ENCODE measurements at regions not wholly inside any gene's neighbourhood (a gene's known extent, or its start where the extent isn't known, plus 50 kb on each side); places are given as distances from the start of the nearest gene placed in this dataset.

DNA sequence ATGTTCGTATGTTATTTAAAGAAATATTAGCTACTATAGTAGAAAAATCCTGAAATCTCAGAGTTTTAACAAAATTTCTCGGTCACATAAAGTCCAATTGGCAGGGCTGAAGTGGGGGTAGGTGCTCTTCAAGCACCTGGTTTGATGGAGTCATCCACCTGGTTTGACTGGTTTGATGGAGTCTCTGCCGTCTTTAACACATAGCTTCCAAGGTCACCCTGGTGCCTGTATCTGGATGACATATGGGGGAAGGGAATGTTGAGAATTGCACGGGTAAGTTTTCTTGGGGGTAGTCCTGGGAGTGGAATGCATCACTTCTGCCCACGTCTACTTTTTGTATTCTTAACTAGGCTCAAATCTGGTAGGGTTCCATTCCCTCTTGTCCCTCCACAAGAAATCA lies 351.2 kb downstream of the SH3GL2 start:
- no peak overlapping the region for H3K9ac ChIP-seq (ENCODE audit: low read length)
- H3K27ac ChIP-seq (ENCODE audit: low read depth, low read length) = no peak overlapping the region
- no peaks in the 10 kb centered on the region for H3K4me1 ChIP-seq (ENCODE audit: insufficient read depth, low read length)
- H3K4me3 ChIP-seq (ENCODE audit: low read depth in 1 of 2, low read length in 2 of 2) = no peak overlapping the region
- no peaks in the 10 kb centered on the region for H3K36me3 ChIP-seq (ENCODE audit: insufficient read depth, low read length)
- H3K9me3 ChIP-seq (ENCODE audit: low read length) = no peaks in the 10 kb centered on the region
- no peaks in the 10 kb centered on the region for H3K27me3 ChIP-seq (ENCODE audit: control insufficient read depth in 1 of 2, insufficient read depth in 2 of 2, low read length in 2 of 2)

DNA sequence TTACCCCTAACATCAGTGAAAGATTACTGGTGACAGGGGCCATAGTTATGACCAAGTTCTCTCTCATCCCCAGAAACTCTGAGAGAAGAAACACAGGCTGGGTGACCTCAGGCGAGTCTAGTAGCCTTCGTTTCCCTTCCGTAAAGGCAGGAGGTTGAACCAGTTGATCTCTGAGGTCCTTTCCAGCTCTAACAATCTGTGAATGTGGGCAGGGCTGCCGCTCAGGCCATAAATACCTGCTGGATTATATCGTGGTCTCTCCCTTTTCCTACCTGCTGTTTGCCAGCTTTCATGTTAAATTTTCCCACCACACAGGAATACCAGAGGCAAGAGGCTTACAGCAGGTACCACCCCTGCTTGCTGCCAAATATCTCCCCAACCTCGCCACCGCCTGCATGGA lies 357.5 kb downstream of the SH3GL2 start:
- H3K4me1 ChIP-seq (ENCODE audit: insufficient read depth, low read length) = no peaks in the 10 kb centered on the region
- H3K27me3 ChIP-seq (ENCODE audit: control insufficient read depth in 1 of 2, insufficient read depth in 2 of 2, low read length in 2 of 2) = no peaks in the 10 kb centered on the region
- no peaks in the 10 kb centered on the region for H3K36me3 ChIP-seq (ENCODE audit: insufficient read depth, low read length)
- H3K27ac ChIP-seq (ENCODE audit: low read depth, low read length) = no peak overlapping the region
- no peak overlapping the region for H3K9ac ChIP-seq (ENCODE audit: low read length)
- no peak overlapping the region for H3K4me3 ChIP-seq (ENCODE audit: low read depth in 1 of 2, low read length in 2 of 2)
- H3K9me3 ChIP-seq (ENCODE audit: low read length) = no peaks in the 10 kb centered on the region

DNA sequence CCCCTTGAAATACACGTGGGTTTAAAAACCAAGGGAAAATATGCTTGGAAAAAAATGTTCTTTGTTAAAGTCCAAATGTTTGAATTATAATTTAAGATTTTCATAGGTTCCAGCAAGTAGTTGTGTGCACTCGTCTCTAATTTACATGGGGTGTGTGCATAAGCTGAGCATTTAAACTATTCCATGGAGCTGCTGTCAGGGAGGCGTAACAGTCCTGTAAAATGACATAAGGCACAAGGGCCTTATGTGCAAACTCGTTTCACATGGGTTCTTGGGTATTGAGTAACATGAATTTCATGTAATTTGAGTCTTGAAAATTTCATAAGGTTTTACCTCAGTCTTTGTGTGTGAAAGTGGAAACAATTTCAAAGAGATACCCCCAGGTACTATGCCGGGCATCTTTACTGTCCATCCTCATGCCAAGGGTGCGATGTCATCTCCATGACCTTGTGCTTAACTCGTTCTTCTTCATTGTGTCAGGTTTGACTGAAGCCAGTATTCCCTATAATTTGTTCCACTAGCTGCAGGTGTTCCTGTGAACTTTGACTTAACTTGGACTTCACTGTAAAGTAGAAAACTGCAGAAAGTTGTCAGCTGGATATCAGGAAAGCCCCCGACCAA lies 359.3 kb downstream of the SH3GL2 start:
- Histone ChIP-seq H3K4me3 (ENCODE audit: low read depth in 1 of 2, low read length in 2 of 2) (no peak overlapping the region), H3K27ac (ENCODE audit: low read depth, low read length) (no peak overlapping the region), H3K9me3 (ENCODE audit: low read length) (no peaks in the 10 kb centered on the region), H3K4me1 (ENCODE audit: insufficient read depth, low read length) (no peaks in the 10 kb centered on the region), H3K9ac (ENCODE audit: low read length) (no peak overlapping the region), H3K27me3 (ENCODE audit: control insufficient read depth in 1 of 2, insufficient read depth in 2 of 2, low read length in 2 of 2) (no peaks in the 10 kb centered on the region), H3K36me3 (ENCODE audit: insufficient read depth, low read length) (no peaks in the 10 kb centered on the region)

DNA sequence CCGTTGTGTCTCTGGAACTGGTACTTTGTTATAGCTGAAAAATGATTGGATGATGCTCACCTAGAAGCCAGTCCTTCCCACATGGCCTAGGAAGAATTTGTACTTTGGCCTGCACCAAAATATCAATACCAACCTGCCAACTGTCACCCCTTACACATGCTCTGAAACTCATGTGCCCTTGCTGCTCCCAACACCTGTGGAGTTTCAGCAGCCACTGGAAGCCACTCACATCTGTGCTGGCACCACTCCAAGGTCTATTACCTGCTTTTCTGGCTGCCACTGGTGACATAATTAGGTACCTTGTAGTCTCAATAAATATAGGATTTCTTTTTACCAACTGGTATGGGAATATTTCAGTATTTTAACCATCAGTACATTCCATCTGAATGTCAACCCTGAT lies 363.6 kb downstream of the SH3GL2 start:
- no peaks in the 10 kb centered on the region for H3K4me1 ChIP-seq (ENCODE audit: insufficient read depth, low read length)
- H3K27ac ChIP-seq (ENCODE audit: low read depth, low read length) = no peak overlapping the region
- H3K9me3 ChIP-seq (ENCODE audit: low read length) = no peaks in the 10 kb centered on the region
- H3K27me3 ChIP-seq (ENCODE audit: control insufficient read depth in 1 of 2, insufficient read depth in 2 of 2, low read length in 2 of 2) = no peaks in the 10 kb centered on the region
- H3K9ac ChIP-seq (ENCODE audit: low read length) = no peak overlapping the region
- H3K36me3 ChIP-seq (ENCODE audit: insufficient read depth, low read length) = no peaks in the 10 kb centered on the region
- no peak overlapping the region for H3K4me3 ChIP-seq (ENCODE audit: low read depth in 1 of 2, low read length in 2 of 2)

DNA sequence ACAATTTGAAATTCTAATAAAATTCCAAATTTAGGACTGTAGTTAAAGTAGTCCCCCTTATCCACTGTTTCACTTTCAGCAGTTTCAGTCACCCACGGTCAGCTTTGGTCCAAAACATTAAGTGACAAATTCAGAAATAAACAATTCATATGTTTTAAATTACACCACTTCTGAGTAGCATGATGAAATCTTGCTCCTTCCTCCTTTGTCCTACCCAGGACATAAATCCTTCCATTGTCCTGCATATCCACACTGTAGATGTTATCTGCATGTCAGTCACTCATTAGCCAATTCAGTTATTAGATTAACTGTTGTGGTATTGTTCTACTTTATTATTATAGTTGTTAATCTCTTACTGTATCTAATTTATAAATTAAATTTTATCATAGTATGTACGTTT lies 376.5 kb downstream of the SH3GL2 start:
- Histone ChIP-seq H3K4me1 (ENCODE audit: insufficient read depth, low read length) (no peaks in the 10 kb centered on the region), H3K9ac (ENCODE audit: low read length) (no peak overlapping the region), H3K9me3 (ENCODE audit: low read length) (no peaks in the 10 kb centered on the region), H3K27me3 (ENCODE audit: control insufficient read depth in 1 of 2, insufficient read depth in 2 of 2, low read length in 2 of 2) (no peaks in the 10 kb centered on the region), H3K27ac (ENCODE audit: low read depth, low read length) (no peak overlapping the region), H3K36me3 (ENCODE audit: insufficient read depth, low read length) (no peaks in the 10 kb centered on the region), H3K4me3 (ENCODE audit: low read depth in 1 of 2, low read length in 2 of 2) (no peak overlapping the region)

DNA sequence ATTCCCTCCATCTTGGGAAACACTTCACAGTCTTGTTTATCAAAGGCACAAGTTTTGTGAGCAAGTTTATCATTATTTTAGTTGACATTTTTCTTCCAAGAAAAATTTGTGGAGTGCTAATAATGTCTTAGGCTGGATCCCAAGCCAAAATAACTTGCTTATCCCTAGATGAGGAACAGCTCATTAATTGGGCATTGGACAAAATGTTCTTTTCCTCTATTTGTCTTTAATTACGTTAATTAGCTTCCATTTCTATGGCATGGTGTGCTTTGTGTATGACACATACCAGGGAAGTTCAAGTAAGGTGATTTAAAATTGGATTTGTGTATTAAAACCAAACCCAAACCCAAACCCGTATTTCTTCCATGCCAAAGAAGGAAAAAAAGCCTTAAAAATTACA lies 379.5 kb downstream of the SH3GL2 start:
- Histone ChIP-seq H3K9ac (ENCODE audit: low read length) (no peak overlapping the region), H3K4me3 (ENCODE audit: low read depth in 1 of 2, low read length in 2 of 2) (no peak overlapping the region), H3K27ac (ENCODE audit: low read depth, low read length) (no peak overlapping the region)

DNA sequence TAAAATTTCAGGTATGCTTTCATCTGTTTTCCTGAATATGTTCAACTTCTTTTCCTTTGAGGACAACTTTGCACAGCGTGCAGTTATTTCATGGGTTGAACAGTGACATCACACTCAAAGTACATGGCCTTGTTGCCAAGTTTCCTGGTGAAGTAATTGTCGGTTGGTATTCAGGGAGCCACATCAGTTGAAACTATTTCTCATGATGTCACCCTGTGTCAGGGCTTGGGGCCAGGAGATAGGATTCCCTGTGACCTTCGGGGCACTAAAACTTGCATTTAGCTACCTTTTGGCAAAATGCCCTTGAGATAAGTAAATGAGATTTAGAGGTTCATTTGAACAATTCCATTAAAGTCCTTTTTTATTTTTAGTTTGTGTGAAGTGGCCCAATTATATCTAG lies 383.9 kb downstream of the SH3GL2 start:
- Histone ChIP-seq H3K9me3 (ENCODE audit: low read length) (no peaks in the 10 kb centered on the region), H3K27me3 (ENCODE audit: control insufficient read depth in 1 of 2, insufficient read depth in 2 of 2, low read length in 2 of 2) (no peaks in the 10 kb centered on the region), H3K4me1 (ENCODE audit: insufficient read depth, low read length) (no peaks in the 10 kb centered on the region), H3K4me3 (ENCODE audit: low read depth in 1 of 2, low read length in 2 of 2) (no peak overlapping the region), H3K27ac (ENCODE audit: low read depth, low read length) (no peak overlapping the region), H3K9ac (ENCODE audit: low read length) (no peak overlapping the region), H3K36me3 (ENCODE audit: insufficient read depth, low read length) (no peaks in the 10 kb centered on the region)

More for the DNA sequence above, 379.5 kb downstream of the SH3GL2 start:
- Histone ChIP-seq H3K36me3 (ENCODE audit: insufficient read depth, low read length) (no peaks in the 10 kb centered on the region), H3K27me3 (ENCODE audit: control insufficient read depth in 1 of 2, insufficient read depth in 2 of 2, low read length in 2 of 2) (no peaks in the 10 kb centered on the region), H3K9me3 (ENCODE audit: low read length) (no peaks in the 10 kb centered on the region), H3K4me1 (ENCODE audit: insufficient read depth, low read length) (no peaks in the 10 kb centered on the region)

DNA sequence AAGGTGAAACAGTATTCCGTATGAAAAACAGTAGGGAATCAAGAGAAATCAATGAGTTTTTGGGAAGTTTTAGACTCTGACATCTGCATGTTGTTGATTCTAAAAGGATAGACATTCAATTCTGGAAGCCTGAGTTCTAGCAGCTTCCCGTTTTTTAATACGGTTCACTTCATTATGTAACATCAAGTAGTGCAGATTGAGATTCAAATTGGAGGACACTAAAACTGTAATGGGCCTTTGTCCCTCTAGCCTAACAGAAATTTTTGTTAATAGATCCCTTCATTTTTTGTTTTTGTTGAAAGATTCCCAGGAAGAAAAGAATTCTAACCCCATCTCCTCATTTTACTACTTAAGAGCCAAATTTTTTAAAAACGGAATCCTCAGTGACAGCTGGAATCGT lies 384.6 kb downstream of the SH3GL2 start:
- H3K4me1 ChIP-seq (ENCODE audit: insufficient read depth, low read length) = no peaks in the 10 kb centered on the region
- no peak overlapping the region for H3K27ac ChIP-seq (ENCODE audit: low read depth, low read length)
- no peak overlapping the region for H3K4me3 ChIP-seq (ENCODE audit: low read depth in 1 of 2, low read length in 2 of 2)
- no peaks in the 10 kb centered on the region for H3K9me3 ChIP-seq (ENCODE audit: low read length)
- no peaks in the 10 kb centered on the region for H3K27me3 ChIP-seq (ENCODE audit: control insufficient read depth in 1 of 2, insufficient read depth in 2 of 2, low read length in 2 of 2)
- H3K9ac ChIP-seq (ENCODE audit: low read length) = no peak overlapping the region
- no peaks in the 10 kb centered on the region for H3K36me3 ChIP-seq (ENCODE audit: insufficient read depth, low read length)

DNA sequence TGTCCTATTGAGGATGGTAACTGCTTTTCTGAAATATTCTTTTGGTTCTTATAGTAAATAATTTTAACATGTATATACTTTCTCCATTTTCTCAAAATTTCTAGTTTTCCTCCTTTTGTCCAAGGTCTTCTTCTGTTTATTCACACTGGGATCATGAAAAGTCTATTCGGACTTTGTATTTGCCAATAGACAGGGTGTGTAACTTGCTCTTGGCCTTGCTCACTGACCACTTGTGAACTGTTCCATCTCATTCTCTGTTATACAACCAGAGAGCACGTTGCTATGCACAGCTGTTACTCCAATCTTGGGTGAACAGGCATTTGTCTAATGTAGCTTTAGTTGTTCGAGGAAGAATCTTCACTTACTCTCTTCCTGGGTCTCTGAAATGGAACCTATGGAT lies 388.9 kb downstream of the SH3GL2 start:
- Histone ChIP-seq H3K27me3 (ENCODE audit: control insufficient read depth in 1 of 2, insufficient read depth in 2 of 2, low read length in 2 of 2) (no peaks in the 10 kb centered on the region), H3K9me3 (ENCODE audit: low read length) (no peaks in the 10 kb centered on the region), H3K4me3 (ENCODE audit: low read depth in 1 of 2, low read length in 2 of 2) (no peak overlapping the region), H3K27ac (ENCODE audit: low read depth, low read length) (no peak overlapping the region), H3K9ac (ENCODE audit: low read length) (no peak overlapping the region), H3K4me1 (ENCODE audit: insufficient read depth, low read length) (no peaks in the 10 kb centered on the region), H3K36me3 (ENCODE audit: insufficient read depth, low read length) (no peaks in the 10 kb centered on the region)

DNA sequence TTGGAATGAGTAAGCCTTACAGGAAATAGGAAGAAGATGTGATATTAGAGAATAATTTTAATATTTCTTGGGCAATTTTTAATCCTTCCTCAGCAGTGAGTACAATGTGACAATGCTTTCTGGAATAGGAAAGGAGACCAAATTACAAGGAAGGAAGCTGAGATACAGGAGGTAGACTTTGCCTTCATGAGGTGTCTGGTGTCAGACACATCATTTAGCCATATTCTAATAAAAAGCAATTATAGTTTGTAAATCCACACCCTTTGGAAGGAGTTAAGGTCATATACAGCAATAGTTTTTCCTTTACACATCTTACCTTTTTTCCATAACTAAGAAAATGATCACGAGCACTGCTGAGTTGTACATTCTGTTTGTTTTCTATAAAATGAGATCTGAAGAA lies 390.4 kb downstream of the SH3GL2 start:
- Histone ChIP-seq H3K36me3 (ENCODE audit: insufficient read depth, low read length) (no peaks in the 10 kb centered on the region), H3K4me1 (ENCODE audit: insufficient read depth, low read length) (no peaks in the 10 kb centered on the region), H3K27me3 (ENCODE audit: control insufficient read depth in 1 of 2, insufficient read depth in 2 of 2, low read length in 2 of 2) (no peaks in the 10 kb centered on the region), H3K9ac (ENCODE audit: low read length) (no peak overlapping the region), H3K27ac (ENCODE audit: low read depth, low read length) (no peak overlapping the region), H3K9me3 (ENCODE audit: low read length) (no peaks in the 10 kb centered on the region), H3K4me3 (ENCODE audit: low read depth in 1 of 2, low read length in 2 of 2) (no peak overlapping the region)

DNA sequence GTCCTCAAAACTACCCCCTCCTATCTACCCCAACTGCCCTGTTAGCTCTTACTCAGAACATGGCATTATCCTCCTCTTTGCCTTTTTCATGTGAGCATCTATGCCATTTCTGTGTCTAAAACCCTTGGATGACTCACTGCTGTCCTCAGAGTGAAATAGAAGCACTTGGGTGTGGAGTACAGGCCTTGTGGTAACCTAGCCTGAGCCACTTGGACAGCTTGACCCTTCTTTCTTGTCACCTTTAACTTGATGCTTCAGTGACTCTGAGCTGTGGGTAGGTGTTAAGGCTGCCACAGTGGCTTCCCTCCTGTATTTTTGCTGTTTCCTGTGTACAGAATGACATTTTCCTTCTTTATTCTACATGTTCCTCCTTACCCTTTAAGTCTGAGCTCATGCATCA lies 391.4 kb downstream of the SH3GL2 start:
- no peaks in the 10 kb centered on the region for H3K36me3 ChIP-seq (ENCODE audit: insufficient read depth, low read length)
- no peak overlapping the region for H3K4me3 ChIP-seq (ENCODE audit: low read depth in 1 of 2, low read length in 2 of 2)
- no peak overlapping the region for H3K9ac ChIP-seq (ENCODE audit: low read length)
- no peaks in the 10 kb centered on the region for H3K4me1 ChIP-seq (ENCODE audit: insufficient read depth, low read length)
- no peak overlapping the region for H3K27ac ChIP-seq (ENCODE audit: low read depth, low read length)
- H3K9me3 ChIP-seq (ENCODE audit: low read length) = no peaks in the 10 kb centered on the region
- H3K27me3 ChIP-seq (ENCODE audit: control insufficient read depth in 1 of 2, insufficient read depth in 2 of 2, low read length in 2 of 2) = no peaks in the 10 kb centered on the region

DNA sequence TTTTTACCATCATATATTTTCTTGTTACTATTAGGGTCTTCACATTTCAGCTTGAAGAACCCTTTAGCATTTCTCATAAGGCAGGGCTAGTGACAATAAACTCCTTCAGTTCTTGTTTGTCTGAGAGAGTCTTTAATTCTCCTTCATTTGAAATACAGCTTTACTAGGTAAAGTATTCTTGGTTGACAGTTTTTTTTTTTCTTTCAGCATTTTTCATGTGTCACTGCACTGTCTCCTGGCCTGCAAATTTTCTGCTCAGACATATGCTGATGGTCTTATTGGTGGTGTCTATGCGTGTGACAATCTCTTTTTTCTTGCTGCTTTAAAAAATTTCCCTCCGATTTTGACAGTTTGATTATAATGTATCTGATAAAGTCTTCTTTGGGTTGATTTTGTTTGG lies 399.9 kb downstream of the SH3GL2 start:
- Histone ChIP-seq H3K4me3 (ENCODE audit: low read depth in 1 of 2, low read length in 2 of 2) (no peak overlapping the region), H3K36me3 (ENCODE audit: insufficient read depth, low read length) (no peaks in the 10 kb centered on the region), H3K9me3 (ENCODE audit: low read length) (no peaks in the 10 kb centered on the region), H3K27me3 (ENCODE audit: control insufficient read depth in 1 of 2, insufficient read depth in 2 of 2, low read length in 2 of 2) (no peaks in the 10 kb centered on the region), H3K9ac (ENCODE audit: low read length) (no peak overlapping the region), H3K4me1 (ENCODE audit: insufficient read depth, low read length) (no peaks in the 10 kb centered on the region), H3K27ac (ENCODE audit: low read depth, low read length) (no peak overlapping the region)

Data from muscle layer of colon (tissue), 2 donors.